H1 (cell line): ENCODE measurements at regions not wholly inside any gene's neighbourhood (a gene's known extent, or its start where the extent isn't known, plus 50 kb on each side); places are given as distances from the start of the nearest gene placed in this dataset.
A peak's percentile ranks its signal among the peaks of the same experiment; 100 is the strongest.

ENCODE experiments used
- CTCF ChIA-PET: fragments of 300-600 bp; sonication (Branson Sonifier 250); formaldehyde crosslinking; loops from one replicate; lab custom pipeline; 2021; ENCODE audit not compliant: partially characterized antibody; lab: Charles Lee
- POLR2A ChIA-PET: fragments of 300-600 bp; sonication (Branson Sonifier 250); formaldehyde crosslinking; loops from one replicate; lab custom pipeline; 2021; ENCODE audit warnings: inconsistent platforms; ENCODE audit not compliant: partially characterized antibody; lab: Charles Lee
- DNase-seq, 2 experiments: peaks; one replicate each; pipeline versions ENCODE4 v3.0.0 to v3.0.0-alpha.2; 2010 to 2022; ENCODE audit warnings: low spot score in 2 of 2, low read depth in 1 of 2, mixed read lengths in 1 of 2
- FAIRE-seq: peaks from 2 replicates; lab custom pipeline; 2011; peaks lifted over from hg19 to GRCh38; lab: Jason Lieb, UNC
- H2AFZ ChIP-seq: 2 replicates; pipeline ENCODE4 v1.8.1; 2012; ENCODE audit warnings: low read length, inconsistent platforms
- H2AK5ac ChIP-seq: 2 replicates; pipeline ENCODE4 v1.6.1; 2013; ENCODE audit warnings: low read depth, low read length
- H2BK120ac ChIP-seq: replicated peaks from 2 replicates; pipeline ENCODE3; 2013; ENCODE audit warnings: low read depth, low read length, inconsistent platforms
- H2BK12ac ChIP-seq: 2 replicates; pipeline ENCODE4 v1.6.1; 2013; ENCODE audit warnings: low read depth, low read length
- H2BK15ac ChIP-seq: 2 replicates; pipeline ENCODE4 v1.6.1; 2013; ENCODE audit warnings: low read length
- H2BK20ac ChIP-seq: 2 replicates; pipeline ENCODE4 v1.6.1; 2013; ENCODE audit warnings: low read length
- H2BK5ac ChIP-seq: 2 replicates; pipeline ENCODE4 v1.6.1; 2013; ENCODE audit warnings: low read depth, low read length
- H3K14ac ChIP-seq: 2 replicates; pipeline ENCODE4 v1.6.1; 2013; ENCODE audit warnings: inconsistent platforms; ENCODE audit not compliant: insufficient read length
- H3K18ac ChIP-seq: 2 replicates; pipeline ENCODE4 v1.6.1; 2013; ENCODE audit warnings: low read length; ENCODE audit errors: extremely low read depth
- H3K23ac ChIP-seq: 2 replicates; pipeline ENCODE4 v1.6.1; 2013; ENCODE audit warnings: inconsistent platforms; ENCODE audit not compliant: insufficient read length
- H3K23me2 ChIP-seq: 2 replicates; pipeline ENCODE4 v1.6.1; 2013; ENCODE audit warnings: low read depth, low read length
- H3K27ac ChIP-seq: 2 replicates; pipeline ENCODE4 v1.6.1; 2011; ENCODE audit warnings: low read depth, low read length, inconsistent platforms
- H3K27me3 ChIP-seq, 4 experiments: replicated peaks in 1 of 4; 1 replicate in 1 of 4; 2 replicates in 3 of 4; pipeline versions ENCODE4 v1.6.1 to v1.8.1; 2011 to 2013; ENCODE audit warnings: low read length in 3 of 4, mild to moderate bottlenecking in 3 of 4, inconsistent platforms in 2 of 4, mixed read lengths in 2 of 4, moderate library complexity in 1 of 4; ENCODE audit not compliant: control insufficient read depth in 3 of 4, insufficient read depth in 3 of 4; ENCODE audit errors: extremely low read depth in 1 of 4
- H3K36me3 ChIP-seq, 4 experiments: 2 replicates each; pipeline versions ENCODE4 v1.6.1 to v1.8.1; 2011 to 2013; ENCODE audit warnings: mild to moderate bottlenecking in 4 of 4, low read length in 3 of 4, moderate library complexity in 2 of 4, control low read depth in 1 of 4, inconsistent platforms in 1 of 4; ENCODE audit not compliant: insufficient read depth in 4 of 4, control insufficient read depth in 2 of 4
- H3K4ac ChIP-seq: replicated peaks from 2 replicates; pipeline ENCODE3; 2013; ENCODE audit warnings: low read length, low read depth, mixed read lengths, inconsistent platforms; ENCODE audit not compliant: insufficient read length
- H3K4me1 ChIP-seq, 4 experiments: replicated peaks in 1 of 4; 1 replicate in 1 of 4; 2 replicates in 3 of 4; pipeline versions ENCODE4 v1.6.1 to v1.8.1; 2011 to 2013; ENCODE audit warnings: low read length in 3 of 4, inconsistent platforms in 2 of 4, mixed read lengths in 1 of 4; ENCODE audit not compliant: insufficient read depth in 4 of 4, control insufficient read depth in 3 of 4
- H3K4me2 ChIP-seq, 2 experiments: 2 replicates each; pipeline versions ENCODE4 v1.6.1 to v1.8.1; 2011 to 2013; ENCODE audit warnings: low read depth in 2 of 2, low read length in 2 of 2, control low read depth in 1 of 2, inconsistent platforms in 1 of 2, mild to moderate bottlenecking in 1 of 2; ENCODE audit not compliant: insufficient read depth in 1 of 2
- H3K4me3 ChIP-seq, 4 experiments: fragments of 200-600, 300-600 bp in 1 of 4; sonication (generic), shearing (Covaris generic), sonication (Bioruptor Twin) in 1 of 4; 2 replicates each; pipeline versions ENCODE4 v1.5.1 to v1.8.1; 2011 to 2016; ENCODE audit warnings: low read length in 4 of 4, low read depth in 3 of 4, control low read depth in 2 of 4, inconsistent platforms in 2 of 4, mild to moderate bottlenecking in 2 of 4, mixed read lengths in 1 of 4, moderate library complexity in 1 of 4; ENCODE audit not compliant: insufficient read depth in 2 of 4; ENCODE audit errors: extremely low read depth in 1 of 4
- H3K56ac ChIP-seq: replicated peaks from 2 replicates; pipeline ENCODE3; 2013; ENCODE audit warnings: low read depth, mild to moderate bottlenecking, mixed read lengths, low read length, inconsistent platforms; ENCODE audit not compliant: insufficient read length
- H3K79me1 ChIP-seq: 2 replicates; pipeline ENCODE4 v1.6.1; 2013; ENCODE audit warnings: low read depth, low read length, control low read depth
- H3K79me2 ChIP-seq, 2 experiments: 2 replicates each; pipeline versions ENCODE4 v1.6.1 to v1.8.1; 2012 to 2013; ENCODE audit warnings: low read length in 2 of 2, mild to moderate bottlenecking in 2 of 2, inconsistent platforms in 1 of 2; ENCODE audit not compliant: insufficient read depth in 2 of 2, control insufficient read depth in 1 of 2
- H3K9ac ChIP-seq, 4 experiments: replicated peaks in 1 of 4; 1 replicate in 1 of 4; 2 replicates in 3 of 4; pipeline versions ENCODE4 v1.6.1 to v1.8.1; 2011 to 2013; ENCODE audit warnings: low read depth in 3 of 4, low read length in 3 of 4, control low read depth in 2 of 4, mild to moderate bottlenecking in 2 of 4, moderate library complexity in 2 of 4, inconsistent platforms in 1 of 4; ENCODE audit errors: extremely low read depth in 1 of 4
- H3K9me3 ChIP-seq, 2 experiments: 2 replicates each; pipeline versions ENCODE4 v1.6.1 to v1.8.1; 2012 to 2013; ENCODE audit warnings: mild to moderate bottlenecking in 2 of 2, moderate library complexity in 2 of 2, control low read depth in 1 of 2, inconsistent platforms in 1 of 2, low read depth in 1 of 2, low read length in 1 of 2, mixed read lengths in 1 of 2; ENCODE audit not compliant: insufficient read depth in 2 of 2
- H4K20me1 ChIP-seq, 2 experiments: replicated peaks in 1 of 2; 2 replicates each; pipeline versions ENCODE3 to v1.8.1; 2011 to 2013; ENCODE audit warnings: inconsistent platforms in 2 of 2, low read length in 2 of 2, mild to moderate bottlenecking in 1 of 2; ENCODE audit not compliant: insufficient read depth in 2 of 2, control insufficient read depth in 1 of 2
- H4K5ac ChIP-seq: 2 replicates; pipeline ENCODE4 v1.6.1; 2013; ENCODE audit warnings: low read length, low read depth, mixed read lengths, inconsistent platforms; ENCODE audit not compliant: insufficient read length
- H4K8ac ChIP-seq: 2 replicates; pipeline ENCODE4 v1.8.0; 2013; ENCODE audit warnings: mild to moderate bottlenecking, moderate library complexity, low read length, inconsistent platforms; ENCODE audit not compliant: insufficient read depth; ENCODE audit errors: extremely low read depth
- H4K91ac ChIP-seq: replicated peaks from 2 replicates; pipeline ENCODE3; 2013; ENCODE audit warnings: low read length, mixed read lengths, inconsistent platforms; ENCODE audit not compliant: insufficient read length
- ASH2L ChIP-seq: fragments of 200-600, 300-600 bp; sonication (generic); IDR thresholded peaks from one replicate; pipeline ENCODE4 v1.7.1; 2017; ENCODE audit warnings: low read length
- CTBP2 ChIP-seq: IDR thresholded peaks from 2 replicates; pipeline ENCODE4 v1.7.0; 2011; ENCODE audit warnings: borderline replicate concordance, mild to moderate bottlenecking, moderate library complexity, mixed read lengths, low read length; ENCODE audit not compliant: insufficient read depth, insufficient read length
- KDM5A ChIP-seq: fragments of 200-600 bp; IDR thresholded peaks from 2 replicates; pipeline ENCODE4 v1.7.1; 2012; ENCODE audit warnings: mild to moderate bottlenecking, low read length, inconsistent platforms, mixed read lengths
- MAFK ChIP-seq: IDR thresholded peaks from 2 replicates; pipeline ENCODE4 v1.6.1; 2012; ENCODE audit warnings: low read depth, mild to moderate bottlenecking, improper control_type of control experiment, low read length
- RAD21 ChIP-seq, 2 experiments: IDR thresholded peaks in 1 of 2; conservative IDR thresholded peaks in 1 of 2; 2 replicates each; pipeline ENCODE4 v1.6.1; 2011; ENCODE audit warnings: low read depth in 2 of 2, low read length in 2 of 2, improper control_type of control experiment in 1 of 2, inconsistent platforms in 1 of 2, mild to moderate bottlenecking in 1 of 2, moderate library complexity in 1 of 2
- RFX5 ChIP-seq: IDR thresholded peaks from 2 replicates; pipeline ENCODE4 v1.6.1; 2011; ENCODE audit warnings: low read depth, low read length, improper control_type of control experiment, borderline replicate concordance
- SP4 ChIP-seq: IDR thresholded peaks from 2 replicates; pipeline ENCODE4 v1.6.1; 2012; ENCODE audit warnings: low read length, inconsistent platforms
- TAF1 ChIP-seq: IDR thresholded peaks from 2 replicates; pipeline ENCODE4 v1.6.1; 2011; ENCODE audit warnings: mild to moderate bottlenecking, low read depth, low read length
- TBP ChIP-seq: IDR thresholded peaks from 2 replicates; pipeline ENCODE4 v1.6.1; 2011; ENCODE audit warnings: low read depth, low read length, improper control_type of control experiment
- TCF12 ChIP-seq: IDR thresholded peaks from 2 replicates; pipeline ENCODE4 v1.6.1; 2011; ENCODE audit warnings: low read depth, mild to moderate bottlenecking, low read length
- WGBS, 2 experiments: shearing (Covaris generic) in 1 of 2; methylation state at CpG; one replicate each; pipeline versions ENCODE4 v1.1.6 to v1.1.7; 2013 to 2015; ENCODE audit warnings: low lambda C conversion rate in 2 of 2, mixed read lengths in 2 of 2, inconsistent platforms in 1 of 2, low coverage in 1 of 2, missing lambda C conversion rate in 1 of 2; ENCODE audit not compliant: insufficient replicate concordance in 2 of 2, insufficient coverage in 1 of 2, insufficient read length in 1 of 2; ENCODE audit errors: extremely low coverage in 1 of 2, missing lambda C conversion rate in 1 of 2; 5-methylcytosine and 5-hydroxymethylcytosine counted together
- TF ChIP-seq, protein P1 (sequence below), 3 experiments: IDR thresholded peaks; 1 replicate in 2 of 3; 2 replicates in 1 of 3; pipeline versions ENCODE4 v1.5.1 to v1.6.1; 2011; ENCODE audit warnings: low read length in 3 of 3, mild to moderate bottlenecking in 3 of 3, inconsistent platforms in 2 of 3, low read depth in 1 of 3, moderate library complexity in 1 of 3; ENCODE audit not compliant: insufficient read depth in 1 of 3; ENCODE audit errors: control extremely low read depth in 1 of 3
- TF ChIP-seq, protein P2 (sequence below): IDR thresholded peaks from 2 replicates; pipeline ENCODE4 v1.6.1; 2012; ENCODE audit warnings: inconsistent platforms

DNA sequence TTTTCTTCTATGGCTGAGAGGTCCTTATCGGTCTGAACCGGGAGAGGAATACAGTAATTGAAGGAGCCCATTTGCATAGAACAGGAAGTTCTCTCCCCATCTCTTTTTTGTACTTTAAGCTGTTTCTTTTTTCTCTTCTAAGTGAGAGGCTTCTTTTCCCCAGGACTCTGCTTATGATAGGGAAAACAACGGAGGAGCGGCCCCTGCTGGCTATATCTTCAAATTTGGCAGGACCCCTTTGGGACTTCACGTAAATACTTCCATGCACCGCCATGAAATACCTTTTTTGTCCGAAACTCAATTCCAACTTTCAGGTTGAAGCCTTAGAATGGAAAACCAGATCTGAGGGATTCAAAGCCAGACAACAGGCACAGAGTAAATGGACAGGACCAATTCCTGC lies 1153.0 kb upstream of the INTU start:
- H3K36me3 ChIP-seq: no peaks in the 10 kb centered on the region
- no peak overlapping the region for H3K56ac ChIP-seq
- TF ChIP-seq ASH2L: no peak
- TF ChIP-seq, protein P1, sequence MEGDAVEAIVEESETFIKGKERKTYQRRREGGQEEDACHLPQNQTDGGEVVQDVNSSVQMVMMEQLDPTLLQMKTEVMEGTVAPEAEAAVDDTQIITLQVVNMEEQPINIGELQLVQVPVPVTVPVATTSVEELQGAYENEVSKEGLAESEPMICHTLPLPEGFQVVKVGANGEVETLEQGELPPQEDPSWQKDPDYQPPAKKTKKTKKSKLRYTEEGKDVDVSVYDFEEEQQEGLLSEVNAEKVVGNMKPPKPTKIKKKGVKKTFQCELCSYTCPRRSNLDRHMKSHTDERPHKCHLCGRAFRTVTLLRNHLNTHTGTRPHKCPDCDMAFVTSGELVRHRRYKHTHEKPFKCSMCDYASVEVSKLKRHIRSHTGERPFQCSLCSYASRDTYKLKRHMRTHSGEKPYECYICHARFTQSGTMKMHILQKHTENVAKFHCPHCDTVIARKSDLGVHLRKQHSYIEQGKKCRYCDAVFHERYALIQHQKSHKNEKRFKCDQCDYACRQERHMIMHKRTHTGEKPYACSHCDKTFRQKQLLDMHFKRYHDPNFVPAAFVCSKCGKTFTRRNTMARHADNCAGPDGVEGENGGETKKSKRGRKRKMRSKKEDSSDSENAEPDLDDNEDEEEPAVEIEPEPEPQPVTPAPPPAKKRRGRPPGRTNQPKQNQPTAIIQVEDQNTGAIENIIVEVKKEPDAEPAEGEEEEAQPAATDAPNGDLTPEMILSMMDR (IDR thresholded peaks at IDR 0.05; ENCODE audit: control extremely low read depth in 1 of 3, insufficient read depth in 1 of 3, low read depth in 1 of 3, low read length in 3 of 3): peak in 2 of 3 experiments; percentile 20 to 27; a peak in 2 of 4 replicates
- TF ChIP-seq TAF1: no peak
- peak; percentile 49 to 56 for TF ChIP-seq RAD21 (IDR thresholded peaks at IDR 0.05 in 1 of 2, conservative IDR thresholded peaks at IDR 0.05 in 1 of 2; ENCODE audit: low read depth in 2 of 2, low read length in 2 of 2)
- TF ChIP-seq RFX5: no peak
- TF ChIP-seq TCF12: no peak
- TF ChIP-seq, protein P2, sequence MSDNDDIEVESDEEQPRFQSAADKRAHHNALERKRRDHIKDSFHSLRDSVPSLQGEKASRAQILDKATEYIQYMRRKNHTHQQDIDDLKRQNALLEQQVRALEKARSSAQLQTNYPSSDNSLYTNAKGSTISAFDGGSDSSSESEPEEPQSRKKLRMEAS: no peak
- no peak for TF ChIP-seq MAFK
- TF ChIP-seq TBP: no peak
- no peak for TF ChIP-seq SP4
- no peak for TF ChIP-seq KDM5A
- TF ChIP-seq CTBP2: no peak
- no peaks in the 10 kb centered on the region for H4K20me1 ChIP-seq
- no peaks in the 10 kb centered on the region for H3K23me2 ChIP-seq
- H3K9me3 ChIP-seq: peaks cover 0 to 7% of the 10 kb centered on the region in 2 experiments; a peak in 1 of 4 replicates
- H3K27ac ChIP-seq: no peak overlapping the region
- H3K79me1 ChIP-seq: no peaks in the 10 kb centered on the region
- H3K4me3 ChIP-seq: no peak overlapping the region
- WGBS, 2 experiments: 86% methylated on average over 7 of the region's 7 CpGs; no CpG with 5 or more reads in 1 of the 2 experiments
- no peak overlapping the region for H3K4me2 ChIP-seq
- FAIRE-seq: no peak
- ChIA-PET POLR2A (no interaction called here), CTCF (interaction anchor here (1.1 to 2.5 kb wide), 4 partner anchors 10 to 256 kb away, joined by 3 to 9 read pairs (median 4); no protein-coding TSS in a partner anchor)
- H2BK12ac ChIP-seq: no peak overlapping the region
- H3K9ac ChIP-seq: no peak overlapping the region
- H2BK15ac ChIP-seq: no peak overlapping the region
- H3K14ac ChIP-seq: no peak overlapping the region
- no peaks in the 10 kb centered on the region for H3K79me2 ChIP-seq
- H3K4ac ChIP-seq: no peak overlapping the region
- H4K5ac ChIP-seq: no peak overlapping the region
- H2BK5ac ChIP-seq: no peak overlapping the region
- peak overlapping the region; percentile 87 for H2AFZ ChIP-seq
- peak; percentile 7 to 52 for DNase-seq
- no peaks in the 10 kb centered on the region for H3K27me3 ChIP-seq
- H3K4me1 ChIP-seq: no peaks in the 10 kb centered on the region
- H2AK5ac ChIP-seq: no peak overlapping the region
- no peak overlapping the region for H2BK120ac ChIP-seq
- no peak overlapping the region for H3K18ac ChIP-seq
- no peak overlapping the region for H4K8ac ChIP-seq
- H2BK20ac ChIP-seq: no peak overlapping the region
- no peak overlapping the region for H4K91ac ChIP-seq
- no peak overlapping the region for H3K23ac ChIP-seq
